ENCODE measurements at regions not wholly inside any gene's neighbourhood (a gene's known extent, or its start where the extent isn't known, plus 50 kb on each side); places are given as distances from the start of the nearest gene placed in this dataset.

DNA sequence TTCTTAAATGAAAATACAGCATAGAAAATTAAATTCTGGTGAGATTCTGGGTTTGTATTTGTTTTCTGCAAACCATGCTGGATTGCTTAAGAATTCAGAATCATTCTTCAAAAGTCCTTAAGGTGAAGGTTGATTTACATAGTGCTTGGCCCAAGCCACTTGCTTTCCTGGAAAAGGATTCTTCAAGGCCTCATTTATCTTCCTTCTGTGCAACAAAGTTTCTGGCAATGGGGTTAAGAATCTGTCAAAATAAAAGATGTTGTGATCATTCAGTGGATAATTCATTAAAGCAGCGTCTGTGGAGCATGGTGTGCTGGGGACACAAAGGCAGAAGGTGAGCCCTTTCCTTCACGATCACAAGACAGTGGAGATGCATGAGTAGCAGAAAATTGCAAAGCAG is 351.9 kb downstream of the GALR1 start:
- no peak for DNase-seq

- DNase-seq, result no peak
Measured at GRCh38 chr18:77607087-77607486, 357.4 kb downstream of the GALR1 start.

DNA sequence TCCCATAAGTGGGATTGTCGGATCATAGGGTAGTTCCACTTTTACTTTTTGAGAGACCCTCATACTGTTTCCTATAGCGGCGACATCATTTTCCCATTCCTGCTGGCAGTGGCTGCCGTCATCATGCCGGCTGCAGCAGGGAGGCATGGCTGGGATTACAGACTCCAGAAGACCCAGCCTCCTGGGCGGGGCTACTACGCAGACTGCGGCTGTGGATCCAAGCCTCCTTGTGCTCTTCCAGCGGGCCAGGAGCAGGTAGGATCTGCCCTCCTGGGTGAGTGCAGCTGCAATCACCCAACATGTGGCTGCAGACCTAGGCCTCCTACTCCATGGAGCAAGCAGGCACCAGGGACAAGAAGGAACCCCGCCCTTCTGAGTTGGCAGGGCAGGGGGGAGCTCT is 359.2 kb downstream of the GALR1 start:
- DNase-seq, result no peak

DNA sequence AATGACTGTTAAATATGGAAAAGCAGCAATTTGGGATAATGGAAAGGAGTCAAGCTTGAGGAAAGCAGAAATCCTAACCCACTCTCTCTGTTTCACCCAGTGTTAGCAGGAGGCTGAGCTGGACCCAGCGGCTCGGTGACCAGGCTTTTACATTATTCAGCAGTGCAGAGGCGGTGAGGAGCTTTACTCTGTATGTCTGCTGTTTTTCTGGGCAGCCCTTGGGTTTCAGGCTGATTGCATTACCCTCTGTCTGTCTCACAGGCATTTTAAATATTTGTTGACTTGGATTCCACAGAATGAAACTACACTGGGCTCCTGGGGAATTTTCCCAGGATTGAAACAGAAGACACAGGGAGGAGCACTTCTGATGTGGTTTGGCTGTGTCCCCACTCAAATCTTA is 368.0 kb downstream of the GALR1 start:
- no peak for DNase-seq

GRCh38 chr18:77619525-77619924 is 369.9 kb downstream of the GALR1 start:
- no peak for DNase-seq

DNA sequence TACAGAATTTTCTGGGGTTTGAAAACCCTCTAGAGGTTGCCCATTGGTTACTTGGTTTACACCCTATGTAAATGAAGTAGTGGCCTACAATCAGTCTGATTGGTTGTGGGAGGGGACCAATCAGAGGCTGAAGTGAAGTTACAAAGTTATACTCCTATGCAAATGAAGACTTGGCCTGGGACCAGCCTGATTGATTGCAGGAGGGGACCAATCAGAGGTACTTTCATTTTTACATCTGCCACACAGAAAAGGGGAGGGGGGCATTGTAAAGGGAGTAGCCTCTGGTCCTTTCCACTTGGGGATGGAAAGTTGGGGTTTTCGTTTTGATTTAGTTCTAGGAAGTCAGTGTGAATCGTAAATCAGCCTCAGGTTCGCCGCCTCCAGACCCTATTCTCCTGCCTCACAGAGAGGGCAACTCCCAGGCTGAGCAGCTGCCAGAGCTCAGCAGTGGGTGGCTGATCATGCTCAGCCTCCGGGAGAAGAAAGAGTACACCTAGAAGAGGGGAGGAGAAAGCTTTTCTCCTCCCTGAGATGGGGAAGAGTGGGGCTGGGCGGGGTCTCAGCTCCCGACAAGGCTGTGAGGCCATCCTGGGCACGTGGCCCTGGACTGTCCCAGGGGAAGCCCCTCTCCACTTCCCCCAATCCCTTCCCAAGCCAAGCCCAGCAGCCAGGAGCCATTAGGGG is 372.5 kb downstream of the GALR1 start:
- DNase-seq, result no peak

- no peak for DNase-seq
Measured at GRCh38 chr18:77632758-77633157, 383.1 kb downstream of the GALR1 start.

DNA sequence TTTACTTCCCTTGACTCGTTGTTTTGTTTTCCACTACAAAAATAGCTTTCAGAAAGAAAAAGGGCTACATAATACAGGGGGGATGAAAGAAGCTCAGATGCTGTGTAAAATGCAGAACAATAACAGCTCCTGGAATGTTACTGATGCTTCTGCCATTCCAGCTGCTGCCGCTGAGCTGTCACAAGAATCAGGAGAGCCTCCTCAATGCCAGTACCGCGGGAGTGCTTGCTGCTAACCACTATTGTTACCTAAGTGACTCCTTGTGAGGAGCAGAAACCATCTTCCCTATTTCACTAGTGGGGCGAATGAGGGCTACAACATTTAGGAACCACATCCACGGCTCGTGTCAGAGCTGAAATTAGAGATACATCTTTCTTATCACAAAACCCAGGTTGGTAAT is 384.8 kb downstream of the GALR1 start:
- no peak for DNase-seq

DNA sequence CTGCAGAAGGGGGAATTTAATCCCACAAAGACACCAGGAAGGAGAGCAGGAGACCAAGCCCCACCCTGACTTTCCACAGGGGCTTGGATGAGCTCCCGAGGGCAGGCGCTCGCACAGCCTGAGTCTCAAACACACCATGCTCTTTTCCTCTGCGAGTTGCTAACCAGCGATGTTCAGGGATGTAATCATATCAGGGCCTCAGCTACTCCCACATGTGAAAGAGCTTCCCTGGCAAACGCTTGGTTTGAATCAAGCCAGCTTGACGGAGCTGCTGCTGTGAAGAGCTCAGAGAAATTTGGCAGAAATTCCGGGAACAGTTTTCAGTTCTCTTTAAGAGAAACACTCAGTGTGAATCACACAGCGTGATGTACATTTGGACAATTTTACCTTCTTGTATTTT is 385.8 kb downstream of the GALR1 start:
- no peak for DNase-seq

- no peak for DNase-seq
Measured at GRCh38 chr18:77635858-77636257, 386.2 kb downstream of the GALR1 start.

DNA sequence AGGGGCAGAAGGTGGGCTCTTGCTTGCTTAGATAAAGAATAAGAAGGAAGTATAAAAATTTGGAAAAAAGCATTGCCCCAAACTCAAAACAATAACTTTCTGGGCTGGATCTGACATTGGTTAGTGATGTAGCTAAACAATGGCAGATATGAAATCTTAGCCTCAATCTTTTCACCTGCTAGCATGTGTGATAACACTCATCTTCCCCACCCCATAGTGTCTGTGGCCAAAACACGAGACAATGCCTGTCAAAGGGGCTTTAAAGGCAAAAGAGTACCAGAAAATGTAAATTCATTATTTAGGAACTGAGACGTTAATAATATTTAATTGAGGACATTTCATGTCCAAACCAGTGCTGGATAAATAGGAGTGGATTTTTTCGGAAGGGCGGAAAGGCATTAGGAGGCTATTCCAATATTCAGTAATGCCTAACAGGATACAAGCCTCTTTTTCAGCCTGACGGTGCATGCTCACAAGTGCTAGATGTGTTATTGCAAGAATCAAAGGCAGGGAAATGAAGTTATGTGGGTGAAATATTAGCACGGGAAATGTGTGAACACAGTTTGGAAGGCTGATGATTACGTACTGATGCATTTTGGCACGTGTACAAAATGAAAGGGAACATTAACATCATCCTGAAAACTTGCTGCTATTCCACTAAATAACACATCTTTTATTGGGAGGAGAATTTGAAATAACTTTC is 395.7 kb downstream of the GALR1 start:
- DNase-seq, result no peak

- DNase-seq, result no peak
Measured at GRCh38 chr18:77647472-77647871, 397.8 kb downstream of the GALR1 start.

DNA sequence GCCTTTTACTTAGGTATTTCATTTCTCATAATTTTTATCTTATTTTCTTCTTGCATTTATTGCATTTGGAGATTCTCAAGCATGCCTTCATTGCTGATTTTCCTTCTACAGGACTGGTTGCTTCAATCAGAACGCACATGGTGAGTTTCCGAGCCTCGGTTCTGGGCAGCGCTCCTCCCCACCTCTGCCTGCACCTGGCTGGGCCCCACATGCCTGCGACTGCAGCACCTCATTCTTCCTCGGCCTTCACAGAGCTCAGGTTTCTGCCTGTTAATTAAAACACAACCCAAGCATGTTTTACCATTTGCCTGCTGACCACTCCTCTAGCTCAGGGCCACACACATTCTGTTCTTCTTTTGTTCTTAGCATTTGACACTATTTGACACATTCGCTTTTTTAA is 398.8 kb downstream of the GALR1 start:
- no peak for DNase-seq

DNA sequence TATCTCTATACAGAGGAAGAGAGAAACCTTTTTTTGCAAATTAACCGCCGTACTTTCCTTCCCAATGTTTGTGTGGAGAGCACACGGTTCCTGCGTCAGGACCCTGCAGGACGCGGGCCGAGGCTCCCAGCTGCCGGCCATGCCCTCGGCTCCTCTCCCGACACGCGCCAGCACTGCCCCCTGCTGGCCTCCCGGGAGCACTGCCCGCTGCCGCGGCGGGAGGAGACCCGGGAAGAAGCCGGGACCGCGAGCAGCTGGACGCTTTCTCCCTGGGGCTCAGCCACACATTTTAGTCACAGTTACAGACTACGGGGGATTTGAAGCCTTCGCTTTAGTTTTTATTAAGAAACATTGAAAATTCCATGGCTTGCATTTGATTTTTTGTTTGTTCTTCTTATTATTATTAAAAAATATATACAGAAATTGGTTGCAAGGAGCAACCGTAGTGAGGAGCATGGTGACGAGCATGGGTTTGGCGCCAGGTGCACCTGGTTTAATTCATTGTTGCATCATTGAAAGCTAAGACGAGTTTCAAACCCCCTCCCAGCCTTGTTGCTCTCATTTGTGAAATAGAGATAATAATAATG is 401.2 kb downstream of the GALR1 start:
- DNase-seq, result peak; percentile 47

DNA sequence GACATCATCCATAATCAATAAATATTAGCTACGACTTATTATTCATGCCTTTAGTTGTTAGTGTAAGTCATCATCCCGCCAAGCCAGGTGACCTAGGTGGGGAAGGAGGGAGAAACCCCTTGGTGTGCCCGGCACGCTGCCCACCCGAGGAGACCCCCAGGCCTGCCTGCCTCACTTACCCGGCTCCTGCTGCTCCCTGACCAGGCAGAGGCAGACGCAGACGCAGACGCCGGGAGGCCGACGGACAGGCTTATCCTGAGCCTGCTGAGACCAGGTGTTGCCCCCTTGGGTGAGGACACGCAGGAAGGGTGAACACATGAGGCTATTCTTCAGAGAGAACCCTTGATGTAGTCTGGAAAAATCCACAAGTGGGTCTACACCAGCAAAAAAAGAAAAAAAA is 401.8 kb downstream of the GALR1 start:
- DNase-seq, result no peak

DNA sequence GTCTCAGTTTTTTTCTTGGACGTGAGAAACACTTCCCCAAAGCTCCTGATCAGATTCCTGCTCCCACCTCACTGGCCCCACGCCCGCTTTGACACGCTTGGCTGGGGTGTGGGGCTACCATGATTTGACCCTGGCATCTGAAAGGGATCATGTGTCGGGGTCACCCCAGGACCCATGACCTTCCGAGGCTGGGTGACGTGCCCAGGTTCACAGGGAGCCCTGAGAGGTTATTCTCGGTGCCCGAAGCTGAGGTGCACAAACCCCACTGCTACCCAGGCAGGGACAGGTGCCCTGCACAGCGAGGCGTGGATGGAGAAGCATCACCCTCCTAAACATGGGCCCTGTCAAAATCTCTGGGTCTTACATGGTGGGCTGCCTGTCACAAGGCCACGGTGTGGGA is 404.1 kb downstream of the GALR1 start:
- no peak for DNase-seq

- DNase-seq, result no peak
Measured at GRCh38 chr18:77654302-77654701, 404.7 kb downstream of the GALR1 start.

DNA sequence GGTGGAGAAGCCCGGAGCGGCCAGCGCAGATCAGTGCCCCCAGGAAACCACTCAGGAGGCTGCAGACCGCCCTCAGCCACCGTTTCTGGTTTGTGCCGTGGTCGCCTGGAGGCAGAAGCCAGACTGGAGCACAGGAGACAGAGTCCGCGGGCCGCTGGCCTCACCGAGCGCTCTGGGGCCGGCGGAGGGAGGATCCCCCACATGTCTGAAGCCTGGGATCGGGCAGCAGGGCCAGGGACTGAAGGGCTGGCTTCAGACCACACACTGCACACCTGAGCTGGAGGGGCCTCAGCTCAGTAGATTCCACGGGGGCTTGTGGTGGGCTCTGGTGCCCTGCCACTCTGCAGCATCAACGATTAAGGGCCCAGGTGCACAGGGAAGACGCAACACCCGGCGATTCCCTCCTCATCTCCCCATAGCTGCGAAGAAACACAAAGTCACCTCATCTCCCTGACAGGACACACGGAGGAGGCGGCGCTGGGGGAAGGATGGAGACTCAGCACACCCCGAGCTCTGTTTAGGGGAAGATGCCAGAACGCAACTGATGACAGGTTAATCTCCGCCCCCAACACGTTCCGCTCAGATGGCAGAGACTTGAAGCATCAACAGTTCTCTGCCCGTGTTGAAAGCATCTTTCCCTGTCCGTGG is 408.1 kb downstream of the GALR1 start:
- no peak for DNase-seq

DNA sequence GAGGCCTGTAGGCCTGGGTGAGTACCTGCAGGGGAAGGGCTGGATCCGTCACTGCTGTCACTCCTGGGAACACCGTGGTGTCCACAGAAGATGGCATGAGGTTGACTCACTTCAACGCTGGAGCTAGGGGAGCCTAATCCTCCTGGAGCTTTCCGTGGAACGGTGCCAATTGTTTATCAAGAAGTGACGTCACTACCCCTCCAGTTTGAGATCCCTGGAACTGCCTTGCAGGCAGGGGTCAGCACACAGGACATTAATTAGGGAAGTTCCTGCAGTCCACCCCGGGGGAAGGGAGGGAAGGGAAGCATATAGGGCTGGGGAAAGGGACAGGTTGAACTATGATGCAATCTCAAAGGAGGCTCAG is 408.6 kb downstream of the GALR1 start:
- no peak for DNase-seq

GRCh38 chr18:77658751-77659448 is 409.3 kb downstream of the GALR1 start:
- DNase-seq, result no peak

DNA sequence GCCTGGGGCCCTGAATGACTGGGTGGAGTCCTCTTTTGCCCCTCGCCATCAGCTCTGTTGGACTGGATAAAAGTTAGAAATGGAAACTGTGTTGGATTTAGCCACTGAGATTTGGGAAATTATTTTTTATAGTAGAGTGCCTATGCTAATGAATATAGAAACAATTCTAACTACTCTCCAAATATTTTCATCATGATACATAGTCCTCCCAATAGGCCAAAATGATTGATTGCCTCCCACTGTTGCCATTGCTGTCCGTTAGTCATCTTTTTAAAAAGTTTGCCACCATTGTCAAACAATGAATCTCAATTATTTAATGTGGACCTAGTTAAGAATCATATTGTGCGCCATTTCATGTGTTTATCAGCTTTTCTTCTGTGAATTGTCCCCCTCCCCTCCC is 417.0 kb downstream of the GALR1 start:
- no peak for DNase-seq

- DNase-seq, result no peak
Measured at GRCh38 chr18:77668219-77668618, 418.6 kb downstream of the GALR1 start.

GRCh38 chr18:77669331-77669730 is 419.7 kb downstream of the GALR1 start:
- no peak for DNase-seq

All from CD4-positive, alpha-beta T cell treated with Interleukin-6 for 4 hours (primary cell).